ENCODE measurements at regions not wholly inside any gene's neighbourhood (a gene's known extent, or its start where the extent isn't known, plus 50 kb on each side); places are given as distances from the start of the nearest gene placed in this dataset.

DNA sequence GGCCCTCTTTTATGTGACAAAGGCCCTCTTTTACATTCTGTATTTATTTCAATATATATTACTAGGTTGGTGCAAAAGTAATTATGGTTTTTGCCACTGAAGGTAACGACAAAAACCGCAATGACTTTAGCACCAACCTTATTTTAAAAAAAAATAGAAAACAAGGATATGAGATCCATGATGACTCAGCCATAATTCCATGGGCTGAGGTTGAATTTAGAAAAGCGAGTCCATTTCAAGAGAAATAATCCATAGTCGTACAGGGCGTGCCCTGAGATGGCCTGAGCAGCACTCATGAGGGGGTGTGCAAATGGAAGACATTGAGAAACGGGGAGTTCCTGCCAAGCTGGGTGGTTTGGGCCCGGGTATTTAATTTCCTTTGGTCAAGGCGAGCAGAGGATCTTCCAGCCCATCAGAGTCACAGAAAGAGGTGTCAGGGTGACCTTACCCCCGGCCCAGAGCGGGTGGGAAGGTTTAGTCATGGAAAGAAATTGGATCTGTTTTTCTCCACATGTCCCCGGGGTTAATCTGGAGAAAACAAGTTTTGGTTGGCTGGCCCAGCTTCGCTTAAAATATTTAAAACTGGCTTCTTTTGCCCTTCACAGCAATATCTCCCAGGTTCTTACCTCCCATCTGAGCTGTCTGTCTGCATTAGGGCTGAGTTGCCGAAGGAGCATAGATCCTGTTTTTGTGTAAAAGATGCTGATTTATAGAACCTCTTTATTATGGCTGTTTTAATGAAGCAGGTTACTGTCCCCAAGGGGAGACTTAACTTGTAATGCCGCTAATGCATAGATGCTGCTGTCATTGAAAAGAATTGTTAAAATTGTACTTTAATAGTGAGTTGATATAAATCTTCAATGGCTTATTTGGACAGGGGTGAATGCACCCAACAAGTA, 255.6 kb downstream of the PREX1 start:
- Mint-ChIP-seq H3K4me3 (ENCODE audit: low read depth, unreplicated experiment) (no peak overlapping the region), H3K27me3 (ENCODE audit: unreplicated experiment) (peaks cover 72% of the 10 kb centered on the region), H3K4me1 (ENCODE audit: low read depth, unreplicated experiment) (no peaks in the 10 kb centered on the region), H3K36me3 (ENCODE audit: insufficient read depth, unreplicated experiment) (no peaks in the 10 kb centered on the region), H3K9me3 (ENCODE audit: low read depth, unreplicated experiment) (no peaks in the 10 kb centered on the region), H3K27ac (ENCODE audit: unreplicated experiment) (no peak overlapping the region)
- TF ChIP-seq, protein P1, sequence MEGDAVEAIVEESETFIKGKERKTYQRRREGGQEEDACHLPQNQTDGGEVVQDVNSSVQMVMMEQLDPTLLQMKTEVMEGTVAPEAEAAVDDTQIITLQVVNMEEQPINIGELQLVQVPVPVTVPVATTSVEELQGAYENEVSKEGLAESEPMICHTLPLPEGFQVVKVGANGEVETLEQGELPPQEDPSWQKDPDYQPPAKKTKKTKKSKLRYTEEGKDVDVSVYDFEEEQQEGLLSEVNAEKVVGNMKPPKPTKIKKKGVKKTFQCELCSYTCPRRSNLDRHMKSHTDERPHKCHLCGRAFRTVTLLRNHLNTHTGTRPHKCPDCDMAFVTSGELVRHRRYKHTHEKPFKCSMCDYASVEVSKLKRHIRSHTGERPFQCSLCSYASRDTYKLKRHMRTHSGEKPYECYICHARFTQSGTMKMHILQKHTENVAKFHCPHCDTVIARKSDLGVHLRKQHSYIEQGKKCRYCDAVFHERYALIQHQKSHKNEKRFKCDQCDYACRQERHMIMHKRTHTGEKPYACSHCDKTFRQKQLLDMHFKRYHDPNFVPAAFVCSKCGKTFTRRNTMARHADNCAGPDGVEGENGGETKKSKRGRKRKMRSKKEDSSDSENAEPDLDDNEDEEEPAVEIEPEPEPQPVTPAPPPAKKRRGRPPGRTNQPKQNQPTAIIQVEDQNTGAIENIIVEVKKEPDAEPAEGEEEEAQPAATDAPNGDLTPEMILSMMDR (IDR thresholded peaks at IDR 0.05; ENCODE audit: unreplicated experiment), result no peak
- intact Hi-C loops (cut with micrococcal nuclease; ENCODE audit: unreplicated experiment), result loop anchor here (10.0 kb wide), 1 partner anchor 1257 kb away; no protein-coding TSS in a partner anchor
- CTCF ChIA-PET, result no interaction called here
- no TSS peak for BruUV-seq (replicated peaks)
- no peak for DNase-seq

GRCh38 chr20:48569679-48570078, 258.1 kb downstream of the PREX1 start:
- H3K9me3 Mint-ChIP-seq (ENCODE audit: low read depth, unreplicated experiment), result no peaks in the 10 kb centered on the region
- CTCF ChIA-PET, result no interaction called here

DNA sequence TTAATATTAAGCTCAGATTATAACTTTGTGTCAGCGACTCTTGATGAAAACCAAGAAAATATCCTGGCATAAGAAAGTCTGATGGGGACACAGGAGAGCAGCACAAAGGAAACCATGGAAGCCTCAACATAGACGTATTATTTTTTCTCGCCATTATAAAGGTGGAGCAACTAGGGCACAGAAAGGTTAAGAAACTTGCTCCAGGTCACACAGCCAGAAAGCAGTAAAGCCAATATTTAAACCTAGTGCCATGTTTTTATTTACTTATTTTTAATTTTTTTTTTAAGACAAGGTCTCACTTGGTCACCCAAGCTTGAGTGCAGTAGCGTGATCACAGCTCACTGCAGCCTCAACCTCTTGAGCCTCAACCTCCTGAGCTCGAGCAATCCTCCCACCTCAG, 259.3 kb downstream of the PREX1 start:
- DNase-seq, result no peak
- CTCF ChIA-PET, result interaction anchor here (0.8 kb wide), 1 partner anchor 13 kb away, joined by 3 read pairs; no protein-coding TSS in a partner anchor
- TF ChIP-seq, protein P1 (IDR thresholded peaks at IDR 0.05; ENCODE audit: unreplicated experiment), result no peak
- intact Hi-C loops (cut with micrococcal nuclease; ENCODE audit: unreplicated experiment), result no loop called here
- no TSS peak for BruUV-seq (replicated peaks)
- Mint-ChIP-seq H3K27ac (ENCODE audit: unreplicated experiment) (no peak overlapping the region), H3K9me3 (ENCODE audit: low read depth, unreplicated experiment) (peaks cover 2% of the 10 kb centered on the region), H3K4me1 (ENCODE audit: low read depth, unreplicated experiment) (no peaks in the 10 kb centered on the region), H3K4me3 (ENCODE audit: low read depth, unreplicated experiment) (no peak overlapping the region), H3K36me3 (ENCODE audit: insufficient read depth, unreplicated experiment) (no peaks in the 10 kb centered on the region), H3K27me3 (ENCODE audit: unreplicated experiment) (peaks cover 66% of the 10 kb centered on the region)

More at GRCh38 chr20:48569679-48570078, 258.1 kb downstream of the PREX1 start:
- Mint-ChIP-seq H3K4me1 (ENCODE audit: low read depth, unreplicated experiment) (no peaks in the 10 kb centered on the region), H3K27me3 (ENCODE audit: unreplicated experiment) (peaks cover 71% of the 10 kb centered on the region), H3K4me3 (ENCODE audit: low read depth, unreplicated experiment) (no peak overlapping the region), H3K27ac (ENCODE audit: unreplicated experiment) (no peak overlapping the region), H3K36me3 (ENCODE audit: insufficient read depth, unreplicated experiment) (no peaks in the 10 kb centered on the region)
- intact Hi-C loops (cut with micrococcal nuclease; ENCODE audit: unreplicated experiment), result loop anchor here (10.0 kb wide), 1 partner anchor 1255 kb away; no protein-coding TSS in a partner anchor
- BruUV-seq (replicated peaks), result no TSS peak
- TF ChIP-seq, protein P1 (IDR thresholded peaks at IDR 0.05; ENCODE audit: unreplicated experiment), result no peak
- DNase-seq, result no peak

GRCh38 chr20:48567145-48567544, 260.7 kb downstream of the PREX1 start:
- DNase-seq, result no peak
- Mint-ChIP-seq H3K9me3 (ENCODE audit: low read depth, unreplicated experiment) (peaks cover 2% of the 10 kb centered on the region), H3K27me3 (ENCODE audit: unreplicated experiment) (peaks cover 66% of the 10 kb centered on the region), H3K4me1 (ENCODE audit: low read depth, unreplicated experiment) (no peaks in the 10 kb centered on the region), H3K36me3 (ENCODE audit: insufficient read depth, unreplicated experiment) (no peaks in the 10 kb centered on the region), H3K27ac (ENCODE audit: unreplicated experiment) (no peak overlapping the region), H3K4me3 (ENCODE audit: low read depth, unreplicated experiment) (no peak overlapping the region)
- no TSS peak for BruUV-seq (replicated peaks)
- CTCF ChIA-PET, result no interaction called here
- TF ChIP-seq, protein P1 (IDR thresholded peaks at IDR 0.05; ENCODE audit: unreplicated experiment), result no peak
- intact Hi-C loops (cut with micrococcal nuclease; ENCODE audit: unreplicated experiment), result no loop called here
